Hepatocyte (in vitro differentiated cells): ENCODE measurements at regions not wholly inside any gene's neighbourhood (a gene's known extent, or its start where the extent isn't known, plus 50 kb on each side); places are given as distances from the start of the nearest gene placed in this dataset.

Experiments
- EZH2 ChIP-seq: fragments of 200-600 bp; sonication (generic); IDR thresholded peaks from 2 replicates; pipeline ENCODE4 v1.6.1; 2016; ENCODE audit warnings: antibody characterized with exemption, mild to moderate bottlenecking, borderline replicate concordance
- TF ChIP-seq, protein P1 (sequence below): fragments of 200-600 bp; sonication (generic); IDR thresholded peaks from 2 replicates; pipeline ENCODE4 v1.5.1; 2016; ENCODE audit warnings: antibody characterized with exemption, mild to moderate bottlenecking; ENCODE audit not compliant: poor library complexity

DNA sequence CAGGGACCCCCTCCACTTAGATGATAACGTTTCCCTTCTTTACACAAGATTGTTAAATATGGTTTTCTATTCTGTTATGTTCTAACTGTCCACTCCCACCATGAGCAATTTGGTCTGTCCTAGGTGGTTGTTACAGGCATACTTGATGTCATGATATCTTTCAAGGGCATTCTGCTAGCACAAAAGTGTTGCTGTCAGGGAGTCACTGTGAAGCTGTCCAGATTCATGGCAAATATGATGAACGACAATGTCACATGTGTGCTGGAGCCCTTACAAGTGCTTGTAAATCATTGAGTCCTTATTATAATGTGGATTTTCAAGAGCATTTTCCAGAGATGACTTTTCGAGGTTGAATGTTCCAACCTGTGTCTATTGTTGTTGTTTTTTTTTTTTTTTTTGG lies 1250.7 kb upstream of the PRKX start:
- TF ChIP-seq, protein P1, sequence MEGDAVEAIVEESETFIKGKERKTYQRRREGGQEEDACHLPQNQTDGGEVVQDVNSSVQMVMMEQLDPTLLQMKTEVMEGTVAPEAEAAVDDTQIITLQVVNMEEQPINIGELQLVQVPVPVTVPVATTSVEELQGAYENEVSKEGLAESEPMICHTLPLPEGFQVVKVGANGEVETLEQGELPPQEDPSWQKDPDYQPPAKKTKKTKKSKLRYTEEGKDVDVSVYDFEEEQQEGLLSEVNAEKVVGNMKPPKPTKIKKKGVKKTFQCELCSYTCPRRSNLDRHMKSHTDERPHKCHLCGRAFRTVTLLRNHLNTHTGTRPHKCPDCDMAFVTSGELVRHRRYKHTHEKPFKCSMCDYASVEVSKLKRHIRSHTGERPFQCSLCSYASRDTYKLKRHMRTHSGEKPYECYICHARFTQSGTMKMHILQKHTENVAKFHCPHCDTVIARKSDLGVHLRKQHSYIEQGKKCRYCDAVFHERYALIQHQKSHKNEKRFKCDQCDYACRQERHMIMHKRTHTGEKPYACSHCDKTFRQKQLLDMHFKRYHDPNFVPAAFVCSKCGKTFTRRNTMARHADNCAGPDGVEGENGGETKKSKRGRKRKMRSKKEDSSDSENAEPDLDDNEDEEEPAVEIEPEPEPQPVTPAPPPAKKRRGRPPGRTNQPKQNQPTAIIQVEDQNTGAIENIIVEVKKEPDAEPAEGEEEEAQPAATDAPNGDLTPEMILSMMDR: no peak
- no peak for TF ChIP-seq EZH2
